K562 (cell line): ENCODE measurements at regions not wholly inside any gene's neighbourhood (a gene's known extent, or its start where the extent isn't known, plus 50 kb on each side); places are given as distances from the start of the nearest gene placed in this dataset.

ENCODE experiments used
- C11orf30 ChIP-seq: fragments of 450-650 bp; IDR thresholded peaks from 2 replicates; pipeline ENCODE4 v1.6.1; 2016; ENCODE audit warnings: low read depth, mild to moderate bottlenecking
- MEIS2 ChIP-seq: fragments of 450-650 bp; IDR thresholded peaks from 2 replicates; pipeline ENCODE4 v1.6.1; 2014; ENCODE audit warnings: mild to moderate bottlenecking; ENCODE audit not compliant: partially characterized antibody
- TF ChIP-seq, protein P1 (sequence below), 2 experiments: fragments of 450-650 bp; formaldehyde crosslinking in 1 of 2; IDR thresholded peaks; 2 replicates each; pipeline versions ENCODE4 v1.4.0 to v1.6.1; 2014 to 2020; ENCODE audit warnings: mild to moderate bottlenecking in 2 of 2, borderline replicate concordance in 1 of 2, low read depth in 1 of 2
- TF ChIP-seq, protein P2 (sequence below): fragments of 450-650 bp; IDR thresholded peaks from 2 replicates; pipeline ENCODE4 v1.6.1; 2016; ENCODE audit warnings: low read depth
- TF ChIP-seq, protein P3 (sequence below): fragments of 450-650 bp; IDR thresholded peaks from 2 replicates; pipeline ENCODE4 v1.6.1; 2016
- TF ChIP-seq, protein P4 (sequence below): fragments of 450-650 bp; formaldehyde crosslinking; IDR thresholded peaks from 2 replicates; pipeline ENCODE4 v1.4.0; 2020; ENCODE audit warnings: mild to moderate bottlenecking, moderate library complexity

DNA sequence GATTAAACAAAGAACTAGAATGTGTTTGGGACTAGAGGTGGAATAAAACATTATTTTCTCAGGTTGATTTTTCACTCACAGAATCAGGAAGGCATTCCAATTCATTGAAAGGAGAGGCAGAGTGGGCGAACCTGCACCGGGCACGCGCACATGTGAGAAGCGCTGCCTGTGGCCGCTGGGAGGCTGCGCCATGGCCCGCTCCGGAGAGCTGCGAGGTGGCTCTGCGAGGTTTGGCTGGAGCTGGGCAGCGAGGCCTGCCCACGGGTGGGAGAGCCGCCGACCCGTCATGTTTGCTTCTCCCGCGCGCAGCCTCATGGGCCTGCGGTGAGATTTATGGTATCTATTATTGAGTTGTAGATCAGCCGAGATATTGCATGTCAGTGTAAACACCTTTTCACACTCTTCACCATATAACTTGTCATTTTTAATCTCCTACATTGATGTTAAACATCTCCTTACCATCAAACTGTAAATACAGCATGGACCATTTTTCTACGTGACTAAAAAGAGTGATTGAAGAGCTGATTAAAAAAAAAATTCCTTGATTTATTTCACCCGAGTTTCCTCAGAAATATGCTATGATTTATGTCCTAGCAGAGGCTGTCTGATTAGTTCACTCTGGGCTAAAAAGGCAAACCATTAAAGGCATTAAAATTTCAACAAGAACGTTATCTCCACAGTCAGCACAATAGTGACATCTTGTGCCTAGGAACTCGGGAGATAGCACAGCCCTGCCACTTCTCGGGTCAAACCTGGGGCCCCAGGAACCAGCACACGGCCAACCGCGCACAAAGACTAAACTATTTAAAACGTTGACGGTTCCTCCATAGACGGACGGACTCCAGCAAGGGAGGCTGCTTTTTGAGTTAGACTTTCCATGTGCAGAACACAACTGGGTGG is 96.6 kb upstream of the RNF32 start (continued):
- TF ChIP-seq, protein P1, sequence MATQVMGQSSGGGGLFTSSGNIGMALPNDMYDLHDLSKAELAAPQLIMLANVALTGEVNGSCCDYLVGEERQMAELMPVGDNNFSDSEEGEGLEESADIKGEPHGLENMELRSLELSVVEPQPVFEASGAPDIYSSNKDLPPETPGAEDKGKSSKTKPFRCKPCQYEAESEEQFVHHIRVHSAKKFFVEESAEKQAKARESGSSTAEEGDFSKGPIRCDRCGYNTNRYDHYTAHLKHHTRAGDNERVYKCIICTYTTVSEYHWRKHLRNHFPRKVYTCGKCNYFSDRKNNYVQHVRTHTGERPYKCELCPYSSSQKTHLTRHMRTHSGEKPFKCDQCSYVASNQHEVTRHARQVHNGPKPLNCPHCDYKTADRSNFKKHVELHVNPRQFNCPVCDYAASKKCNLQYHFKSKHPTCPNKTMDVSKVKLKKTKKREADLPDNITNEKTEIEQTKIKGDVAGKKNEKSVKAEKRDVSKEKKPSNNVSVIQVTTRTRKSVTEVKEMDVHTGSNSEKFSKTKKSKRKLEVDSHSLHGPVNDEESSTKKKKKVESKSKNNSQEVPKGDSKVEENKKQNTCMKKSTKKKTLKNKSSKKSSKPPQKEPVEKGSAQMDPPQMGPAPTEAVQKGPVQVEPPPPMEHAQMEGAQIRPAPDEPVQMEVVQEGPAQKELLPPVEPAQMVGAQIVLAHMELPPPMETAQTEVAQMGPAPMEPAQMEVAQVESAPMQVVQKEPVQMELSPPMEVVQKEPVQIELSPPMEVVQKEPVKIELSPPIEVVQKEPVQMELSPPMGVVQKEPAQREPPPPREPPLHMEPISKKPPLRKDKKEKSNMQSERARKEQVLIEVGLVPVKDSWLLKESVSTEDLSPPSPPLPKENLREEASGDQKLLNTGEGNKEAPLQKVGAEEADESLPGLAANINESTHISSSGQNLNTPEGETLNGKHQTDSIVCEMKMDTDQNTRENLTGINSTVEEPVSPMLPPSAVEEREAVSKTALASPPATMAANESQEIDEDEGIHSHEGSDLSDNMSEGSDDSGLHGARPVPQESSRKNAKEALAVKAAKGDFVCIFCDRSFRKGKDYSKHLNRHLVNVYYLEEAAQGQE (IDR thresholded peaks at IDR 0.05; ENCODE audit: borderline replicate concordance) = peak; percentile 20; the same call in 1 of the 2 replicates
- TF ChIP-seq, protein P1 (CRISPR knock-in tag; IDR thresholded peaks at IDR 0.05; ENCODE audit: low read depth) = no peak
- TF ChIP-seq, protein P2, sequence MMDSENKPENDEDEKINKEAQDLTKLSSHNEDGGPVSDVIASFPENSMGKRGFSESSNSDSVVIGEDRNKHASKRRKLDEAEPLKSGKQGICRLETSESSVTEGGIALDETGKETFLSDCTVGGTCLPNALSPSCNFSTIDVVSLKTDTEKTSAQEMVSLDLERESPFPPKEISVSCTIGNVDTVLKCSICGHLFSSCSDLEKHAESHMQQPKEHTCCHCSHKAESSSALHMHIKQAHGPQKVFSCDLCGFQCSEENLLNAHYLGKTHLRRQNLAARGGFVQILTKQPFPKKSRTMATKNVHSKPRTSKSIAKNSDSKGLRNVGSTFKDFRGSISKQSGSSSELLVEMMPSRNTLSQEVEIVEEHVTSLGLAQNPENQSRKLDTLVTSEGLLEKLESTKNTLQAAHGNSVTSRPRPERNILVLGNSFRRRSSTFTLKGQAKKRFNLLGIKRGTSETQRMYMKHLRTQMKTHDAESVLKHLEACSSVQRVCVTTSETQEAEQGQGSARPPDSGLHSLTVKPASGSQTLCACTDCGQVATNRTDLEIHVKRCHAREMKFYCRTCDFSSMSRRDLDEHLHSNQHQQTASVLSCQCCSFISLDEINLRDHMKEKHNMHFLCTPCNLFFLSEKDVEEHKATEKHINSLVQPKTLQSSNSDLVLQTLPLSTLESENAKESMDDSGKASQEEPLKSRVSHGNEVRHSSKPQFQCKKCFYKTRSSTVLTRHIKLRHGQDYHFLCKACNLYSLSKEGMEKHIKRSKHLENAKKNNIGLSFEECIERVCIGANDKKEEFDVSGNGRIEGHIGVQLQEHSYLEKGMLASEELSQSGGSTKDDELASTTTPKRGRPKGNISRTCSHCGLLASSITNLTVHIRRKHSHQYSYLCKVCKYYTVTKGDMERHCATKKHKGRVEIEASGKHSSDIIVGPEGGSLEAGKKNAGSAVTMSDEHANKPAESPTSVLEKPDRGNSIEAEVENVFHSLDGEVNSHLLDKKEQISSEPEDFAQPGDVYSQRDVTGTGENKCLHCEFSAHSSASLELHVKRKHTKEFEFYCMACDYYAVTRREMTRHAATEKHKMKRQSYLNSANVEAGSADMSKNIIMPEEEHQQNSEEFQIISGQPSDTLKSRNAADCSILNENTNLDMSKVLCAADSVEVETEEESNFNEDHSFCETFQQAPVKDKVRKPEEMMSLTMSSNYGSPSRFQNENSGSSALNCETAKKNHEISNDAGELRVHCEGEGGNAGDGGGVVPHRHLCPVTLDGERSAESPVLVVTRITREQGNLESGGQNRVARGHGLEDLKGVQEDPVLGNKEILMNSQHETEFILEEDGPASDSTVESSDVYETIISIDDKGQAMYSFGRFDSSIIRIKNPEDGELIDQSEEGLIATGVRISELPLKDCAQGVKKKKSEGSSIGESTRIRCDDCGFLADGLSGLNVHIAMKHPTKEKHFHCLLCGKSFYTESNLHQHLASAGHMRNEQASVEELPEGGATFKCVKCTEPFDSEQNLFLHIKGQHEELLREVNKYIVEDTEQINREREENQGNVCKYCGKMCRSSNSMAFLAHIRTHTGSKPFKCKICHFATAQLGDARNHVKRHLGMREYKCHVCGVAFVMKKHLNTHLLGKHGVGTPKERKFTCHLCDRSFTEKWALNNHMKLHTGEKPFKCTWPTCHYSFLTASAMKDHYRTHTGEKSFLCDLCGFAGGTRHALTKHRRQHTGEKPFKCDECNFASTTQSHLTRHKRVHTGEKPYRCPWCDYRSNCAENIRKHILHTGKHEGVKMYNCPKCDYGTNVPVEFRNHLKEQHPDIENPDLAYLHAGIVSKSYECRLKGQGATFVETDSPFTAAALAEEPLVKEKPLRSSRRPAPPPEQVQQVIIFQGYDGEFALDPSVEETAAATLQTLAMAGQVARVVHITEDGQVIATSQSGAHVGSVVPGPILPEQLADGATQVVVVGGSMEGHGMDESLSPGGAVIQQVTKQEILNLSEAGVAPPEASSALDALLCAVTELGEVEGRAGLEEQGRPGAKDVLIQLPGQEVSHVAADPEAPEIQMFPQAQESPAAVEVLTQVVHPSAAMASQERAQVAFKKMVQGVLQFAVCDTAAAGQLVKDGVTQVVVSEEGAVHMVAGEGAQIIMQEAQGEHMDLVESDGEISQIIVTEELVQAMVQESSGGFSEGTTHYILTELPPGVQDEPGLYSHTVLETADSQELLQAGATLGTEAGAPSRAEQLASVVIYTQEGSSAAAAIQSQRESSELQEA = no peak
- TF ChIP-seq C11orf30 (peak; percentile 75), MEIS2 (peak; percentile 84)
- TF ChIP-seq, protein P3, sequence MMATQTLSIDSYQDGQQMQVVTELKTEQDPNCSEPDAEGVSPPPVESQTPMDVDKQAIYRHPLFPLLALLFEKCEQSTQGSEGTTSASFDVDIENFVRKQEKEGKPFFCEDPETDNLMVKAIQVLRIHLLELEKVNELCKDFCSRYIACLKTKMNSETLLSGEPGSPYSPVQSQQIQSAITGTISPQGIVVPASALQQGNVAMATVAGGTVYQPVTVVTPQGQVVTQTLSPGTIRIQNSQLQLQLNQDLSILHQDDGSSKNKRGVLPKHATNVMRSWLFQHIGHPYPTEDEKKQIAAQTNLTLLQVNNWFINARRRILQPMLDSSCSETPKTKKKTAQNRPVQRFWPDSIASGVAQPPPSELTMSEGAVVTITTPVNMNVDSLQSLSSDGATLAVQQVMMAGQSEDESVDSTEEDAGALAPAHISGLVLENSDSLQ = peak; percentile 60
- TF ChIP-seq, protein P4, sequence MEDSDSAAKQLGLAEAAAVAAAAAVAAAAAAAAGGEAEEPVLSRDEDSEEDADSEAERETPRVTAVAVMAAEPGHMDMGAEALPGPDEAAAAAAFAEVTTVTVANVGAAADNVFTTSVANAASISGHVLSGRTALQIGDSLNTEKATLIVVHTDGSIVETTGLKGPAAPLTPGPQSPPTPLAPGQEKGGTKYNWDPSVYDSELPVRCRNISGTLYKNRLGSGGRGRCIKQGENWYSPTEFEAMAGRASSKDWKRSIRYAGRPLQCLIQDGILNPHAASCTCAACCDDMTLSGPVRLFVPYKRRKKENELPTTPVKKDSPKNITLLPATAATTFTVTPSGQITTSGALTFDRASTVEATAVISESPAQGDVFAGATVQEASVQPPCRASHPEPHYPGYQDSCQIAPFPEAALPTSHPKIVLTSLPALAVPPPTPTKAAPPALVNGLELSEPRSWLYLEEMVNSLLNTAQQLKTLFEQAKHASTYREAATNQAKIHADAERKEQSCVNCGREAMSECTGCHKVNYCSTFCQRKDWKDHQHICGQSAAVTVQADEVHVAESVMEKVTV (CRISPR knock-in tag) = 0 out of 2 replicates have a peak, but pooled peaks have one; percentile 15
